ENCODE measurements at regions not wholly inside any gene's neighbourhood (a gene's known extent, or its start where the extent isn't known, plus 50 kb on each side); places are given as distances from the start of the nearest gene placed in this dataset.
"Not testable (repeated sequence)": the region's sequence is repeated elsewhere in the genome, so short reads cannot be mapped to it uniquely, and the experiment has no call there.

DNA sequence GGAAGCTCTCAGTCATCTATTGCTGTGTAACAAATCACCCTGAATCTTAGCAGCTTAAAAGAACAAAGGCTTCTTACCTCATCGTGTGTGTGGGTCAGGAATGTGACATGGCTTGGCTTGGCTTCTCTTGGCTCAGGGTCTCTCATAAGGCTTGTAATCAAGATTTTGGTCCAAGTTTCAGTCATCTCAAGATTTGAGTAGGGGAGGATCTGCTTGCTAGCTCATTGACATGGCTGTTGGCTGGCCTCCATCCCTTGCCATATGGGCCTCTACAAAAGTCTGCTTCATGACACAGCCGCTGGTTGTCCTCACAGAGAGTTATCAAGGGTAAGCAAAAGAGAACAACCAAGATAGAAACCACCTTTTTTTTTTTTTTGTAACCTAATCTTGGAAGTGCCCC, 207.7 kb downstream of the PTPRC start:
- TF ChIP-seq, protein P1, sequence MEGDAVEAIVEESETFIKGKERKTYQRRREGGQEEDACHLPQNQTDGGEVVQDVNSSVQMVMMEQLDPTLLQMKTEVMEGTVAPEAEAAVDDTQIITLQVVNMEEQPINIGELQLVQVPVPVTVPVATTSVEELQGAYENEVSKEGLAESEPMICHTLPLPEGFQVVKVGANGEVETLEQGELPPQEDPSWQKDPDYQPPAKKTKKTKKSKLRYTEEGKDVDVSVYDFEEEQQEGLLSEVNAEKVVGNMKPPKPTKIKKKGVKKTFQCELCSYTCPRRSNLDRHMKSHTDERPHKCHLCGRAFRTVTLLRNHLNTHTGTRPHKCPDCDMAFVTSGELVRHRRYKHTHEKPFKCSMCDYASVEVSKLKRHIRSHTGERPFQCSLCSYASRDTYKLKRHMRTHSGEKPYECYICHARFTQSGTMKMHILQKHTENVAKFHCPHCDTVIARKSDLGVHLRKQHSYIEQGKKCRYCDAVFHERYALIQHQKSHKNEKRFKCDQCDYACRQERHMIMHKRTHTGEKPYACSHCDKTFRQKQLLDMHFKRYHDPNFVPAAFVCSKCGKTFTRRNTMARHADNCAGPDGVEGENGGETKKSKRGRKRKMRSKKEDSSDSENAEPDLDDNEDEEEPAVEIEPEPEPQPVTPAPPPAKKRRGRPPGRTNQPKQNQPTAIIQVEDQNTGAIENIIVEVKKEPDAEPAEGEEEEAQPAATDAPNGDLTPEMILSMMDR (conservative IDR thresholded peaks at IDR 0.05): no peak
- no peak overlapping the region for H3K27ac ChIP-seq

DNA sequence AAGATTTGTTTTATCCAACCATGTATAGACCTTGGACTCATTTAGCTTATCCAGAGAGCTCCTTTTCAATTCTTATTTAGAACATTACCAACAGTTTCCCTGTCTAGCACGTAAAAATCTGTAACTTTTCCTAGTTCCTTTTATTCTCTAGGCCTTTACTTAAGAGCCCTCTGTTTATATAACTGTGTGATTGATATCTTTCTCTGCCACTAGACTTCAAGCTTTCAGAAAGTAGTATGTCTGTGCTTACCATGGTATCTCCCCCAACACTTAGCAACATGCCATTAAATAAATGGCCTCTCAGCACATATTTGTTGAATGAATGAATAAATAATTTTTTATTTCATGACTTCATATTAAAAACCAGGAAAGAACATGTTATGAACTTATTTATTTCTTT, 209.4 kb downstream of the PTPRC start:
- H3K27ac ChIP-seq: no peak overlapping the region
- TF ChIP-seq, protein P1 (conservative IDR thresholded peaks at IDR 0.05): no peak

DNA sequence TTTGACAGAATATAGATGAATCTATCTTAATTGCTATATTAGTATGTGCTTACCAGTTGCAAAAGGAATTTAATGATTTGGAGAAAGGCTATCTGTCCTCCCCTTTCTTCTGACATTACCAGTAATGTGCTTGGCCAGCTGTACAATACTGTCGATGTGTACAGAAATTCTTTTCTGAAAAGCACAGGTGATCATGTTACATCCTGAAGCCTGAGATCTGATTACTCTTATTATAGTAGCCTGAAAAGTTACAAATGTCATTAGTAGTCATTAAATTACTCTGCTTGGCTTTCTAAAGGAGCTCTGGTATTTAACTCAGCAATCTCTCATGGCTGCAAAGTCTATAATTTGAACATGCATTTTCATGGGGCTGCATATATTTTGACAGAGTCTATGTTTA, 209.8 kb downstream of the PTPRC start:
- TF ChIP-seq, protein P1 (conservative IDR thresholded peaks at IDR 0.05): no peak
- H3K27ac ChIP-seq: no peak overlapping the region

DNA sequence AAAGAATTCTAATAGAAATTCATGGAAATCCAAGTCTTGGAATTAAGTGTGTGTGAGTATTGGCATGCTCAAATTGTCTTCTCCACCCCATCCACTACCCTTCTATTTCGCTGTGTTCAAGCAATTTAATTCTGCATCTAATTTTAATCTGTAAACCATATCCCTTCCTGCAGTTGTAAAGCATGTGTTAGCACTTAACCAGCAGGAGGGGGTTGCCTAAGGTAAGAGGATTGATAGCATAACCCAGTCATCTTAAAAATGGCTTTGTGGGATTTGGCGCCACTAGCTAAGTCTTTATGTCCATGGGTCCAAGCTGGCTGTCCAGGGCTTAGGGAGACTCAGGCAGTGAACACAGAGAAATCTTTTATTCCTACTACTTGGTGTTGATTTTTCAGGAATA, 210.3 kb downstream of the PTPRC start:
- H3K27ac ChIP-seq: no peak overlapping the region
- TF ChIP-seq, protein P1 (conservative IDR thresholded peaks at IDR 0.05): no peak

DNA sequence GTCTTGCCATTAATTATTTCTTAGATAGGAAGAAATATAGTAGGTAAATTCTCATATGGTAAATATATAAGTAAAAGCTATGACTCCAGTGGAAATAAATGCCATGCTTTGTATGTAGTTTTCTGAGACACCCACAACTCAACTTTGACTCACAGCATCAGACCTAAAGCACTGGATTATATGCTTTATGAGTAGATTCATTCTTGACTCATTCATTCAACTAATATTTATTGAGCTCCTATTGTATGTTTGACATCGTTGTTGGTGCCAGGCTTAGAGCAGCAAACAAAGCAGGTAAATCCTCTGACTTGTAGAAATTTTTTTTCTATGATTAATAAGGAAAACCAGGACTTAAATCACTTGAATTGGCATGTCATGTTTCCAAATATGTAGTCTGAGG, 211.4 kb downstream of the PTPRC start:
- TF ChIP-seq, protein P1 (conservative IDR thresholded peaks at IDR 0.05): no peak

DNA sequence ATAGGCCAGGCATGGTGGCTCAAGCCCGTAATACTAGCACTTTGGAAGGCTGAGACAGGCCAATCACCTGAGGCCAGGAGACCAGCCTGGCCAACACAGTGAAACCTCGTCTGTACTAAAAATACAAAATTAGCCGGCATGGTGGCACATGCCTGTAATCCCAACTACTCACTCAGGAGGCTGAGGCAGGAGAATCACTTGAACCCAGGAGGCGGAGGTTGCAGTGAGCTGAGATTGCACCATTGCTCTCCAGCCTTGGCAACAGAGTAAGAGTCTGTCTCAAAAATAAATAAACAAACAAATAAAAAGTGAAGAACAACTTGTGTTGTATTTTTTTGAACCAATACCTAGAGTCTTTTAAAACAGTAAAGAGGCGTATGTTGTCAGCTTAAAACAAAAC, 212.1 kb downstream of the PTPRC start:
- not testable (repeated sequence) for H3K27ac ChIP-seq

More for the DNA sequence above, 211.4 kb downstream of the PTPRC start:
- H3K27ac ChIP-seq: no peak overlapping the region

DNA sequence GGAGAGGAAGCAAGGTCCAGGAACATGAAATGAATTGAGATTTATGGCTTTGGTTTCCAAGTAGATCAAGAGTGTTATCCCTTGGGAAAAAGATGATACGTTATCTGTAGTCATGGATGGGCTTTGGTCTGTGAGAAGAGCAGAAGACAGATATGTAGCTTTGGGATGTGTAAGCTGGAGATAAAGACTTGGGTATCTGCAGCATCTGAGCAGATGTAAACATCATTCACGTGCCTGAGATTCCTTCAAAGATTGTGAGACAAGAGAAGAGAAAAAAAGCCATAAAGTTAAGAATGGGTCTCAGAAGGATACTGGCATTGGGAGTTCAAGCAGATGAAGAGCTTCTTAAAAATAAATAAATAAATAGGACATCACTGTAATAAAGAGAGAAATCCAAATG, 217.8 kb downstream of the PTPRC start:
- TF ChIP-seq, protein P1 (conservative IDR thresholded peaks at IDR 0.05): no peak
- H3K27ac ChIP-seq: no peak overlapping the region

DNA sequence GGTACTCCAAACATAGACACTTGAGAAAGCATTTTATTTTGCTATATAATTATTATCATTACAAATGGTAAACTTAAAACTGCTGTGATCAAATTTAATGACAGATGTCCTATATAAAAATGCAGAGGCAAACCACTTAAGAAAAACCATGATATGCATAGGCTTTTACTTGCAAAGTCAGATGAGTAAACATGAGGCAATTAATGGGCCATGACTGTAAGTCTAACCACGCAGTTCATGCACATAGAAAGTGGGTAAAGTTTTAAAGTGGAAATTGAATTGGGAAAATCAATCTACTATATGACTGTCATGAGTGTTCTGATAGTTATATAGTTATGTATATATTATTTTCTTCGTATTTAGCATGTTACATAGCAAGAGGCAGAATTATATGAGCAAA, 219.2 kb downstream of the PTPRC start:
- TF ChIP-seq, protein P1 (conservative IDR thresholded peaks at IDR 0.05): no peak
- no peak overlapping the region for H3K27ac ChIP-seq

Data from VCaP (cell line).